NCI-H748 (cell line): ENCODE measurements at regions not wholly inside any gene's neighbourhood (a gene's known extent, or its start where the extent isn't known, plus 50 kb on each side); places are given as distances from the start of the nearest gene placed in this dataset.

Experiments used
- DNase-seq: peaks from one replicate; lab custom pipeline; 2025; ENCODE audit not compliant: unreplicated experiment; lab: John Stamatoyannopoulos, UW

DNA sequence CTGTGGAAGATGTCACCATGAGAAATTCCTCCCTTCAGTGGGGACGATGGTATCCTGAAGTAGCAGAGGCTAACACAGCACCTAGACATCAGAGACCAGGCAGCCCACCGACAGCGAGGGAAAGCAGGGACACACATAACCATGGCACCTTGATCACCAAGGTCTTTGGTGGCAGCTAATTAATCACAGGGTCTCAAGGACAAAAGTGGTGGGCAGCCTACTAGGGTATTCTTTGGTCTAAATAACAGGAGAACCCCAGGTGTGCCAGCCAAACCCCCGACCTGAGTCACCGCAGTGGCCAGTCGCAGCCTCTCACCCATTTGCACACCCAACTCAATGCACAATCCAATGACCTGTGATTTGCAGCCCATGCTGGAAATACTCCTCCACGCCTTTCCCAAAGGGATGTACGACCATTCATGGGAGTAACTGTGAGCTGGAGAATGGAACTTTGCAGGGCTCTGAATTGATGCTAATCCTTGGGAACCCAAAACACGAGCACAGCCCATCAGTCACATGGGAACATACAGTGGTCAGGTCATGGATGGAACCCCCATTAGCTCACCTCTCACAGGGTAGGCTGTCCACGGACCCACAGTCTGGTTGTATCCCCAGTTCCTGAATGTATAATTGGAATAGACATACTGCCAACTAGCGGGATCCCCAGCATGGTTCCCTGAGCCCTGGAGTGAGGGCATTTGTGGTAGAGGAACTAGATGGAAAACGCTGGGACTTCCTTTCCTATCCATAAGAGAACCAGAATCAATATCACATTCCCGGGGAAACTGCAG lies 58.7 kb upstream of the C14orf180 start:
- DNase-seq = no peak

GRCh38 chr14:104521816-104522745 lies 57.5 kb upstream of the C14orf180 start:
- DNase-seq = no peak

- DNase-seq = no peak
These were observed 56.5 kb upstream of the C14orf180 start for GRCh38 chr14:104522926-104523545.

DNA sequence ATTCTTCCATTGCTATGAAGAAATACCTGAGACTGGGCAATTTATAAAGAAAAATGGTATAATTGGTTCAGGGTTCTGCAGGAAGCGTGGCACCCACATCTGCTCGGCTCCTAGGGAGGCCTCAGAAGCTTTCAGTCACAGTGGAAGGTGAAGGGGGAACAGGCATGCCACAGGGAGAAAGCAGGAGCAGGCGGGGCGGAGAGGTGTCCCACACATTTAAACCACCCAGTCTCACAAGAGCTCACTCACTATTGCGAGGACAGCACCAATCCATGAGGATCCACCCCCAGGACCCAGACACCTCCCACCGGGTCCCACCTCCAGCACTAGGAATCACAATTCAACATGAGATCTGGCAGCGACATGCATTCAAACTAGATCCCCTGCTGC lies 56.0 kb upstream of the C14orf180 start:
- no peak for DNase-seq

DNA sequence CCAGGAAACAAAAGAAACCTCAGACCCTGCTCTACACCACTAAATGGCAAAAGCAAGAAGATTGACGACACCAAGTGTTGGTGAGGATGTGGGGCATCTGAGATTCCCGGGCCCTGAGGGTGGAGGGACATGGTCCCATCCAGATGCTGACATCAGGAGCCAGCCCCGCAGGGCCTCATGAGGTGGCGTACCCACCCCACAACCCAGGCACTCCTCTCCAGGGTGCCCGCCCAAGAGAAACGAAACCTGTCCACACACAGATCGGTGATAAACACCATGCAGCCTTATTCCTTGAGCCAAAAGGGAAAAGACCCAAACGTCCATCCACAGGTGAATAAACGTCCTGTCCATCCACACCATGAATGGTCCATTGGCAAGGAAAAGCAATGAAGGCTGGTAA lies 54.8 kb upstream of the C14orf180 start:
- DNase-seq = no peak

DNA sequence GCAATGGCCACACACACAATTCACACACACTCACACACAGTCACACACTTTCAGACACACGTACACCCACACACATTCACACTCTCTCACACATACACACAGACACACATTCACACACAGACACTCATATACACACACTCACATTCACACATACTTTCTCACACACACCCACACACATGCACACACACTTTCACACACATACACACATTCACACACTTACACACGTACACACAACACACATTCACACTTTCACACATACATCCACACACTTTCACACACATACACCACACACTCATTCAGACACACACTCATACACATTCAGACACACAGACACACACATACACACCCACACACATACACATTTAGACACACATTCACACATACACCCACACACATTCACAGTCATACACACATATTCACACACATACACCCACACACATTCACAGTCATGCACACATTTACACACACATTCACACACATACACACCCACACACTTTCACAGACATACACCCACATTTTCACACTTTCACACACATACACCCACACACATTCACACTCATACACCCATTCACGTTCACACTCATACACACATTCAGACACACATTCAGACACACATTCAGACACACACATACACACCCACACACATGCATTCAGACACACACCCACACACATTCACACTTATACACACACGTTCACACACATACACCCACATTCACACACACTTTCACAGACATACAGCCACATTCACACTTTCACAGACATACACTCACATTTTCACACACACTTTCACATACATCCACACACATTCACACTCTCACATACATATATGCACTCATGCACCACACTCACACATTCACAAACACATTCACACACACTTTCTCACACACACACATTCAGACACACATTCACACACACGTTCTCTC lies 52.6 kb upstream of the C14orf180 start:
- no peak for DNase-seq

- DNase-seq = no peak
These were observed 51.6 kb upstream of the C14orf180 start for GRCh38 chr14:104527857-104528459.

- peak; percentile 25 for DNase-seq
These were observed 51.1 kb upstream of the C14orf180 start for GRCh38 chr14:104528496-104528895.
